ENCODE measurements at regions not wholly inside any gene's neighbourhood (a gene's known extent, or its start where the extent isn't known, plus 50 kb on each side); places are given as distances from the start of the nearest gene placed in this dataset.

DNA sequence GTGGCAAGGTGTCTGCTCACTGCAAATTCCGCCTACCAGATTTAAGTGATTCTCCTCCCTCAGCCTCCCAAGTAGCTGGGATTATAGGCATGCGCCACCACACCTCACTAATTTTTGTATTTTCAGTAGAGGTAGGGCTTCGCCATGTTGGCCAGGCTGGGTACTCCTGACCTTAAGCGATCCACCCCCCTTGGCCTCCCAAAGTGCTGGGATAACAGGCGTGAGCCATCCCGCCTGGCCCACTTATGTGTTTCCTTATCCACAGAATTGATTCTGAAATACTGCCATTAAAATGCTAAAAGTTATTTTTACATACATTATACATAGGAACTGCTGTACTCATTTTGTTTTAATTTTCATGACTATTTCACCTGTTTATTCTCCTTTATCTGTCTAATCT is 529.7 kb upstream of the CDH7 start:
- CTCF ChIA-PET = no interaction called here
- H3K27me3 ChIP-seq (ENCODE audit: control insufficient read depth, insufficient read depth, low read length) = no peaks in the 10 kb centered on the region
- TF ChIP-seq, protein P1, sequence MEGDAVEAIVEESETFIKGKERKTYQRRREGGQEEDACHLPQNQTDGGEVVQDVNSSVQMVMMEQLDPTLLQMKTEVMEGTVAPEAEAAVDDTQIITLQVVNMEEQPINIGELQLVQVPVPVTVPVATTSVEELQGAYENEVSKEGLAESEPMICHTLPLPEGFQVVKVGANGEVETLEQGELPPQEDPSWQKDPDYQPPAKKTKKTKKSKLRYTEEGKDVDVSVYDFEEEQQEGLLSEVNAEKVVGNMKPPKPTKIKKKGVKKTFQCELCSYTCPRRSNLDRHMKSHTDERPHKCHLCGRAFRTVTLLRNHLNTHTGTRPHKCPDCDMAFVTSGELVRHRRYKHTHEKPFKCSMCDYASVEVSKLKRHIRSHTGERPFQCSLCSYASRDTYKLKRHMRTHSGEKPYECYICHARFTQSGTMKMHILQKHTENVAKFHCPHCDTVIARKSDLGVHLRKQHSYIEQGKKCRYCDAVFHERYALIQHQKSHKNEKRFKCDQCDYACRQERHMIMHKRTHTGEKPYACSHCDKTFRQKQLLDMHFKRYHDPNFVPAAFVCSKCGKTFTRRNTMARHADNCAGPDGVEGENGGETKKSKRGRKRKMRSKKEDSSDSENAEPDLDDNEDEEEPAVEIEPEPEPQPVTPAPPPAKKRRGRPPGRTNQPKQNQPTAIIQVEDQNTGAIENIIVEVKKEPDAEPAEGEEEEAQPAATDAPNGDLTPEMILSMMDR (IDR thresholded peaks at IDR 0.05; ENCODE audit: insufficient read depth, low read depth, low read length) = no peak
- H3K36me3 ChIP-seq (ENCODE audit: control insufficient read depth, insufficient read depth, low read length) = no peaks in the 10 kb centered on the region
- DNase-seq (ENCODE audit: low read depth) = no peak
- H3K4me3 ChIP-seq (ENCODE audit: low read depth, low read length) = no peak overlapping the region
- POLR2A ChIA-PET = no interaction called here

GRCh38 chr18:65215865-65216466 is 534.8 kb upstream of the CDH7 start:
- TF ChIP-seq, protein P1 (IDR thresholded peaks at IDR 0.05; ENCODE audit: insufficient read depth, low read depth, low read length) = no peak
- Histone ChIP-seq H3K27me3 (ENCODE audit: control insufficient read depth, insufficient read depth, low read length) (no peaks in the 10 kb centered on the region), H3K36me3 (ENCODE audit: control insufficient read depth, insufficient read depth, low read length) (no peaks in the 10 kb centered on the region), H3K4me3 (ENCODE audit: low read depth, low read length) (no peak overlapping the region)
- CTCF ChIA-PET = no interaction called here
- POLR2A ChIA-PET = no interaction called here
- DNase-seq (ENCODE audit: low read depth) = no peak

- no peak for DNase-seq (ENCODE audit: low read depth)
- no peak overlapping the region for H3K4me3 ChIP-seq (ENCODE audit: low read depth, low read length)
- ChIA-PET POLR2A (no interaction called here), CTCF (no interaction called here)
- TF ChIP-seq, protein P1 (IDR thresholded peaks at IDR 0.05; ENCODE audit: insufficient read depth, low read depth, low read length) = no peak
- H3K27me3 ChIP-seq (ENCODE audit: control insufficient read depth, insufficient read depth, low read length) = no peaks in the 10 kb centered on the region
- no peaks in the 10 kb centered on the region for H3K36me3 ChIP-seq (ENCODE audit: control insufficient read depth, insufficient read depth, low read length)
These were observed 536.4 kb upstream of the CDH7 start for GRCh38 chr18:65214456-65214855.

- Histone ChIP-seq H3K27me3 (ENCODE audit: control insufficient read depth, insufficient read depth, low read length) (no peaks in the 10 kb centered on the region), H3K4me3 (ENCODE audit: low read depth, low read length) (no peak overlapping the region), H3K36me3 (ENCODE audit: control insufficient read depth, insufficient read depth, low read length) (no peaks in the 10 kb centered on the region)
- POLR2A ChIA-PET = no interaction called here
- CTCF ChIA-PET = no interaction called here
- DNase-seq (ENCODE audit: low read depth) = no peak
- TF ChIP-seq, protein P1 (IDR thresholded peaks at IDR 0.05; ENCODE audit: insufficient read depth, low read depth, low read length) = no peak
These were observed 544.1 kb upstream of the CDH7 start for GRCh38 chr18:65206551-65207260.

GRCh38 chr18:65202091-65202490 is 548.7 kb upstream of the CDH7 start:
- CTCF ChIA-PET = no interaction called here

More at GRCh38 chr18:65202091-65202490, 548.7 kb upstream of the CDH7 start:
- TF ChIP-seq, protein P1 (IDR thresholded peaks at IDR 0.05; ENCODE audit: insufficient read depth, low read depth, low read length) = no peak
- Histone ChIP-seq H3K27me3 (ENCODE audit: control insufficient read depth, insufficient read depth, low read length) (no peaks in the 10 kb centered on the region), H3K36me3 (ENCODE audit: control insufficient read depth, insufficient read depth, low read length) (no peaks in the 10 kb centered on the region), H3K4me3 (ENCODE audit: low read depth, low read length) (no peak overlapping the region)
- DNase-seq (ENCODE audit: low read depth) = no peak
- POLR2A ChIA-PET = no interaction called here
